A673 (cell line): ENCODE measurements at regions not wholly inside any gene's neighbourhood (a gene's known extent, or its start where the extent isn't known, plus 50 kb on each side); places are given as distances from the start of the nearest gene placed in this dataset.
"Not testable (repeated sequence)": the region's sequence is repeated elsewhere in the genome, so short reads cannot be mapped to it uniquely, and the experiment has no call there.

Experiments used
- BruUV-seq: library from RNA; stranded (reverse); fragments of 400-500 nt; replicated peaks from 2 replicates; lab custom pipeline; 2021; lab: Mats Ljungman, UMichigan
- CTCF ChIA-PET: fragments of 300-600 bp; sonication (Branson Sonifier 250); formaldehyde crosslinking; loops from one replicate; lab custom pipeline; 2022; ENCODE audit warnings: antibody characterized with exemption; lab: Charles Lee
- POLR2A ChIA-PET: fragments of 300-600 bp; sonication (Branson Sonifier 250); formaldehyde crosslinking; loops from one replicate; lab custom pipeline; 2022; ENCODE audit warnings: antibody characterized with exemption; ENCODE audit not compliant: low non-redundant PET; lab: Charles Lee
- DNase-seq: peaks from one replicate; pipeline ENCODE4 v3.0.0-alpha.2; 2015; ENCODE audit warnings: low spot score
- H3K27ac ChIP-seq: fragments of 200-600 bp; sonication (generic); 2 replicates; pipeline ENCODE4 v1.5.1; 2016; ENCODE audit warnings: mixed run types, low read depth, mild to moderate bottlenecking, mixed read lengths, antibody characterized with exemption, low read length; ENCODE audit not compliant: poor library complexity, severe bottlenecking
- H3K27me3 ChIP-seq: fragments of 200-600 bp; sonication (generic); replicated peaks from 2 replicates; pipeline ENCODE4 v1.6.1; 2017; ENCODE audit warnings: mixed run types, low read depth, mild to moderate bottlenecking, mixed read lengths, antibody characterized with exemption, low read length; ENCODE audit not compliant: insufficient read depth, poor library complexity
- H3K36me3 ChIP-seq: fragments of 200-600 bp; sonication (generic); 2 replicates; pipeline ENCODE4 v1.6.1; 2016; ENCODE audit warnings: mixed run types, mild to moderate bottlenecking, mixed read lengths, antibody characterized with exemption, low read length; ENCODE audit not compliant: insufficient read depth, poor library complexity, severe bottlenecking
- H3K4me1 ChIP-seq: fragments of 200-600 bp; sonication (generic); 2 replicates; pipeline ENCODE4 v1.6.1; 2017; ENCODE audit warnings: mixed run types, mild to moderate bottlenecking, mixed read lengths, antibody characterized with exemption, low read length; ENCODE audit not compliant: insufficient read depth, poor library complexity, severe bottlenecking
- H3K4me3 ChIP-seq: fragments of 200-600 bp; sonication (generic); 2 replicates; pipeline ENCODE4 v1.5.1; 2016; ENCODE audit warnings: low read depth, mixed run types, mild to moderate bottlenecking, mixed read lengths, low read length; ENCODE audit not compliant: poor library complexity, severe bottlenecking
- H3K9me3 ChIP-seq: fragments of 200-600 bp; sonication (generic); 2 replicates; pipeline ENCODE4 v1.6.1; 2016; ENCODE audit warnings: mixed run types, low read depth, mild to moderate bottlenecking, mixed read lengths, antibody characterized with exemption, low read length; ENCODE audit not compliant: poor library complexity, severe bottlenecking
- CTCF ChIP-seq: fragments of 300-800, 200-600 bp; sonication (generic); conservative IDR thresholded peaks from 2 replicates; pipeline ENCODE4 v1.5.1; 2017; ENCODE audit warnings: low read depth, mild to moderate bottlenecking, antibody characterized with exemption, low read length, moderate library complexity, mixed read lengths
- EZH2 ChIP-seq: fragments of 200-600 bp; sonication (generic); IDR thresholded peaks from 2 replicates; pipeline ENCODE4 v1.6.1; 2017; ENCODE audit warnings: borderline replicate concordance, low read depth, mild to moderate bottlenecking, mixed read lengths, antibody characterized with exemption, low read length; ENCODE audit not compliant: poor library complexity, severe bottlenecking
- intact Hi-C: fragments of 100-400 bp; cut with micrococcal nuclease; formaldehyde crosslinking; loops from one replicate; pipeline ENCODE4 v1.10.0; 2022; ENCODE audit not compliant: unreplicated experiment

- intact Hi-C loops: no loop called here
- CTCF ChIA-PET: no interaction called here
- BruUV-seq: no TSS peak
- Histone ChIP-seq H3K9me3 (no peaks in the 10 kb centered on the region), H3K4me3 (no peak overlapping the region), H3K36me3 (no peaks in the 10 kb centered on the region), H3K27ac (no peak overlapping the region), H3K4me1 (no peaks in the 10 kb centered on the region), H3K27me3 (peaks cover 4% of the 10 kb centered on the region)
- TF ChIP-seq EZH2: no peak
- TF ChIP-seq CTCF: no peak
- POLR2A ChIA-PET: no interaction called here
- no peak for DNase-seq
Measured at GRCh38 chr5:164518741-164519080, 1013.3 kb downstream of the MAT2B start.

DNA sequence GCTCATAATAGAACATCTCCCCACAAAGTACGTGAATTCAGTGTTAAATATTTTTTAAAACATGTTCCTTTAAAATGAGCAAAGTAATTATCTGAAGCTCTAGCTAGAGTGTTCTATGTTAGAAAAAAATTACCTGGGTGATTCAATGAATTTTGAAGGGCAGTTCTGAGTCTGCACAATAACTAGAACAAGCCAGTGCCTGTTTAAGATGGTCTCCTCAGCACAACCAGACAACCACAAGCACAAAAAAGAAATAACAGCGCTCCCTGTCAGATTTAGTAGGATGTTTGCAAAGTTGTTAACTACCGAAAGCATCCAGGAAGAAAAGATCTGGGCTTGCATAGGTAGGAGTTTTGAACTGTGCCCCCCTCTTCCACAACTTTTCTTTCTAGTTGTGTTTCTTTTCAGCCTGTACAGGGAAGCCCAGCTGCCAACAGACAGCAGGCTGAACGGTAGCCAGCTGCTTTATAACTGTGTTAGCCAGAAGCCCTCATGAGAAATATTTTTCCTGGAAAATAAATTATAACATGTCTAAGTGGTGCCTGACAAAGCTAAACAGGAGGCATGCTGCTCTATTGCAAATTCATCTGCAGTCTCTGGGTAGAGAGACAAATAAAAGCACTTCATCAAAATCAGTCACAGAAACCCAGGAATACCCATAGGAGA, 1026.9 kb downstream of the MAT2B start:
- ChIA-PET POLR2A (no interaction called here), CTCF (no interaction called here)
- no TSS peak for BruUV-seq
- Histone ChIP-seq H3K9me3 (no peaks in the 10 kb centered on the region), H3K4me3 (no peak overlapping the region), H3K36me3 (no peaks in the 10 kb centered on the region), H3K4me1 (no peaks in the 10 kb centered on the region), H3K27me3 (no peaks in the 10 kb centered on the region), H3K27ac (no peak overlapping the region)
- intact Hi-C loops: no loop called here
- TF ChIP-seq CTCF (no peak), EZH2 (no peak)
- DNase-seq: no peak

GRCh38 chr5:164533426-164533825, 1028.0 kb downstream of the MAT2B start:
- H3K9me3 ChIP-seq, intact Hi-C loops, BruUV-seq, H3K36me3 ChIP-seq, H3K27me3 ChIP-seq, H3K4me3 ChIP-seq, DNase-seq, CTCF ChIA-PET, POLR2A ChIA-PET, H3K4me1 ChIP-seq, H3K27ac ChIP-seq: not testable (repeated sequence)

GRCh38 chr5:164540174-164540573, 1034.8 kb downstream of the MAT2B start:
- Histone ChIP-seq H3K9me3 (no peaks in the 10 kb centered on the region), H3K4me3 (no peak overlapping the region), H3K27me3 (no peaks in the 10 kb centered on the region), H3K4me1 (no peaks in the 10 kb centered on the region), H3K27ac (no peak overlapping the region), H3K36me3 (no peaks in the 10 kb centered on the region)
- ChIA-PET POLR2A (no interaction called here), CTCF (interaction anchor here (0.6 kb wide), 1 partner anchor 15 kb away, joined by 4 read pairs; no protein-coding TSS in a partner anchor)
- BruUV-seq: no TSS peak
- intact Hi-C loops: no loop called here
- DNase-seq: no peak
- TF ChIP-seq CTCF (no peak), EZH2 (no peak)
